ENCODE measurements at regions not wholly inside any gene's neighbourhood (a gene's known extent, or its start where the extent isn't known, plus 50 kb on each side); places are given as distances from the start of the nearest gene placed in this dataset.

DNA sequence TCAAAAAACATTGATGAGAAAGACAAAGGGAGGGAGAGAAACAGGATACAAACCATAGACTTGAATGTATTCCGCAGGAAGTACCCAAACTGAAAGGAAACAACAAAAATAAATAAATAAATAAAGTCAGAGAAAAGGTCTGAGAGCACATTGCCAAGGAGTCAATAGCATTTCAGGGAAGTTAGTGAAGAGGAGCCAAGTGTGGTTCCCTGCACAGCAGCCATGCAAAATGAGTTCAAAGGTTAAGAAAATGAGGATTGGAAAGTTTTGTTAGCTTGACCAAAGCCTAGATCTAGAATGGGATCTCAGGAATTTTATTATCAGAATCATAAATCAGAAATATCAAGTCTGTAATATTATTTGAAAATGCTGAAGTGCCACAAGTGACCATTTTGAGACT, 700.0 kb downstream of the MAFB start:
- H3K4me3 ChIP-seq = no peak overlapping the region
- ATAC-seq (no peak), DNase-seq (no peak)
- intact Hi-C loops (cut with DNase I) = no loop called here
- H3K36me3 ChIP-seq (replicated peaks in 1 of 2; ENCODE audit: insufficient read depth in 1 of 2, low read depth in 2 of 2) = no peaks in the 10 kb centered on the region
- TF ChIP-seq, protein P1, sequence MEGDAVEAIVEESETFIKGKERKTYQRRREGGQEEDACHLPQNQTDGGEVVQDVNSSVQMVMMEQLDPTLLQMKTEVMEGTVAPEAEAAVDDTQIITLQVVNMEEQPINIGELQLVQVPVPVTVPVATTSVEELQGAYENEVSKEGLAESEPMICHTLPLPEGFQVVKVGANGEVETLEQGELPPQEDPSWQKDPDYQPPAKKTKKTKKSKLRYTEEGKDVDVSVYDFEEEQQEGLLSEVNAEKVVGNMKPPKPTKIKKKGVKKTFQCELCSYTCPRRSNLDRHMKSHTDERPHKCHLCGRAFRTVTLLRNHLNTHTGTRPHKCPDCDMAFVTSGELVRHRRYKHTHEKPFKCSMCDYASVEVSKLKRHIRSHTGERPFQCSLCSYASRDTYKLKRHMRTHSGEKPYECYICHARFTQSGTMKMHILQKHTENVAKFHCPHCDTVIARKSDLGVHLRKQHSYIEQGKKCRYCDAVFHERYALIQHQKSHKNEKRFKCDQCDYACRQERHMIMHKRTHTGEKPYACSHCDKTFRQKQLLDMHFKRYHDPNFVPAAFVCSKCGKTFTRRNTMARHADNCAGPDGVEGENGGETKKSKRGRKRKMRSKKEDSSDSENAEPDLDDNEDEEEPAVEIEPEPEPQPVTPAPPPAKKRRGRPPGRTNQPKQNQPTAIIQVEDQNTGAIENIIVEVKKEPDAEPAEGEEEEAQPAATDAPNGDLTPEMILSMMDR (IDR thresholded peaks at IDR 0.05) = no peak
- no peak for TF ChIP-seq POLR2A (IDR thresholded peaks at IDR 0.05)
- no peaks in the 10 kb centered on the region for H3K27me3 ChIP-seq
- WGBS, 2 donors = 0% methylated on average over 1 of the region's 1 CpG
- H3K4me1 ChIP-seq = no peaks in the 10 kb centered on the region
- H3K9me3 ChIP-seq = no peaks in the 10 kb centered on the region
- H3K27ac ChIP-seq = no peak overlapping the region

- Histone ChIP-seq H3K4me1 (no peaks in the 10 kb centered on the region), H3K4me3 (no peak overlapping the region), H3K36me3 (replicated peaks in 1 of 2; ENCODE audit: insufficient read depth in 1 of 2, low read depth in 2 of 2) (no peaks in the 10 kb centered on the region), H3K27me3 (no peaks in the 10 kb centered on the region), H3K9me3 (no peaks in the 10 kb centered on the region), H3K27ac (peak overlapping the region in 1 of 4 donors; percentile 21)
- DNase-seq (peak in 3 of 4 donors; percentile 34 to 54 (median 35)), ATAC-seq (peak; percentile 40)
- intact Hi-C loops (cut with DNase I) = no loop called here
- WGBS, 2 donors = 39 to 44% methylated on average over 6 of the region's 6 CpGs
- TF ChIP-seq, protein P1 (IDR thresholded peaks at IDR 0.05) = no peak
- TF ChIP-seq POLR2A (IDR thresholded peaks at IDR 0.05) = peak in 1 of 3 donors; percentile 8
Observed at GRCh38 chr20:39986173-39986904, 702.7 kb downstream of the MAFB start.

DNA sequence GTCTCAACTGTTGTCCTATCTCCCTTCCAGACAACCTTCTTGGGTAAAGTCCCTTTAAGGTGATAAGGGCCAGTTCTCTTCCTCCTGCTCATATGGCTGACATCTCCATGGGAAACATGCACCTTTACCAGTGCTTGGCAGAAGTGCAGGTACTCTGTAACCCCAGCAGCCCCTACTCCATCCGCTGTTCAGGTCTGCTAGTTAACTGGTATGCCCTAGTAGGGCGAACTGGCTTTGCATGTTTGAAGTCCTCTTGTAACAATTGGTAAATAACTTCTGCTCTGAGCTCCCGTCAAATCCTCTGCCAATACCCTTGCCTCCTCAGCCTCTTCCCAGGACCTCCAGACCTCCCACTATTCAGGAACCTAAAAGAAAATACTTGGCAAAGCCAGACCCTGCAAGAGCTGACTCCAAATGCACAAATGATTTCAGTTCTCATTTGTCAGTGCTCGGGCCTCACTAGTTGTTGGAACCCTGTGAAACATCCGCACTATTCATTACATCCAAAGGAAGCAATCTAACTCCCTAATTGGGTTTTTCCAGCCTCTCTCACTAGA, 703.7 kb downstream of the MAFB start:
- ATAC-seq = no peak
- no peak for TF ChIP-seq POLR2A (IDR thresholded peaks at IDR 0.05)
- TF ChIP-seq, protein P1 (IDR thresholded peaks at IDR 0.05) = no peak
- Histone ChIP-seq H3K4me1 (no peaks in the 10 kb centered on the region), H3K4me3 (no peak overlapping the region), H3K27me3 (no peaks in the 10 kb centered on the region), H3K27ac (no peak overlapping the region), H3K36me3 (replicated peaks in 1 of 2; ENCODE audit: insufficient read depth in 1 of 2, low read depth in 2 of 2) (no peaks in the 10 kb centered on the region), H3K9me3 (no peaks in the 10 kb centered on the region)
- DNase-seq = no peak
- intact Hi-C loops (cut with DNase I) = no loop called here
- WGBS, 2 donors = 66 to 75% methylated on average over 5 of the region's 5 CpGs

- Histone ChIP-seq H3K9me3 (no peaks in the 10 kb centered on the region), H3K4me1 (no peaks in the 10 kb centered on the region), H3K27ac (no peak overlapping the region), H3K4me3 (no peak overlapping the region), H3K36me3 (replicated peaks in 1 of 2; ENCODE audit: insufficient read depth in 1 of 2, low read depth in 2 of 2) (no peaks in the 10 kb centered on the region), H3K27me3 (no peaks in the 10 kb centered on the region)
- TF ChIP-seq, protein P1 (IDR thresholded peaks at IDR 0.05) = no peak
- TF ChIP-seq POLR2A (IDR thresholded peaks at IDR 0.05) = no peak
- intact Hi-C loops (cut with DNase I) = no loop called here
- no peak for DNase-seq
- WGBS, 2 donors = 36 to 40% methylated on average over 1 of the region's 1 CpG
- no peak for ATAC-seq
Observed at GRCh38 chr20:39983655-39984054, 705.4 kb downstream of the MAFB start.

GRCh38 chr20:39983183-39983582, 705.9 kb downstream of the MAFB start:
- no peak overlapping the region for H3K4me3 ChIP-seq
- no peaks in the 10 kb centered on the region for H3K4me1 ChIP-seq
- DNase-seq (no peak), ATAC-seq (no peak)
- H3K9me3 ChIP-seq = no peaks in the 10 kb centered on the region
- H3K27me3 ChIP-seq = no peaks in the 10 kb centered on the region
- 37 to 41% methylated on average over 2 of the region's 2 CpGs for WGBS, 2 donors
- no peaks in the 10 kb centered on the region for H3K36me3 ChIP-seq (replicated peaks in 1 of 2; ENCODE audit: insufficient read depth in 1 of 2, low read depth in 2 of 2)
- H3K27ac ChIP-seq = no peak overlapping the region
- intact Hi-C loops (cut with DNase I) = no loop called here
- no peak for TF ChIP-seq POLR2A (IDR thresholded peaks at IDR 0.05)
- TF ChIP-seq, protein P1 (IDR thresholded peaks at IDR 0.05) = no peak

All from body of pancreas (tissue), 4 donors.